ENCODE measurements at regions not wholly inside any gene's neighbourhood (a gene's known extent, or its start where the extent isn't known, plus 50 kb on each side); places are given as distances from the start of the nearest gene placed in this dataset.

DNA sequence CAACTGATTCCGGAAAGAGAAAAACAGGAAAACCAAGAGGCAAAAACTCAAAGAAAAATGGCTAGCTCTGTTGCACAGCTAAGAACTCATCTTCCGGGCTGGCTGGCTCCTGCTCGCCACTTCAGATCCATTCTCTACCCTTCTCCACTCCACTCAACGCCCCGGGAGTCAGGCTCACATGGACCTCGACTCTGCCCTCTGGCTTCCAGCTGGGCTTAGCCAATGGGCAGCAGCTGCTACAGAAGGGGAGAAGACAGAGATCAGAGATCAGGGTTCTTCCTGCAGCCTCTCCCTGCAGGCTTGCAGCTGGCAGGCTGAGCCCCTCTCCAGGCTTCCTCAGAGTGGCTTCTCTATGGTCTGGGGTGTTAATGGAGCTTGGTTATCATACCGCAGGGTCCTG, 187.5 kb downstream of the MED10 start:
- H3K4me1 ChIP-seq (ENCODE audit: insufficient read depth, low read length): no peaks in the 10 kb centered on the region
- H3K79me2 ChIP-seq (ENCODE audit: insufficient read depth, low read length): no peaks in the 10 kb centered on the region
- H3K4me1 Mint-ChIP-seq (ENCODE audit: low read depth, unreplicated experiment): peaks cover 4% of the 10 kb centered on the region
- DNase-seq (ENCODE audit: low read depth) (no peak), FAIRE-seq (no peak)
- H3K27me3 Mint-ChIP-seq (ENCODE audit: low read depth, unreplicated experiment): peaks cover 20% of the 10 kb centered on the region
- no peaks in the 10 kb centered on the region for H4K20me1 ChIP-seq (ENCODE audit: insufficient read depth, low read length)
- no peak overlapping the region for H3K4me2 ChIP-seq (ENCODE audit: low read length)
- H3K4me3 ChIP-seq (ENCODE audit: insufficient read depth, low read depth, low read length): no peak overlapping the region
- no peak overlapping the region for H2AFZ ChIP-seq (ENCODE audit: low read depth, low read length)
- peaks cover 6% of the 10 kb centered on the region for H3K9me3 ChIP-seq (ENCODE audit: insufficient read depth, low read depth, low read length)
- H3K9ac ChIP-seq (ENCODE audit: low read length): no peak overlapping the region
- no peak overlapping the region for H3K27ac Mint-ChIP-seq (ENCODE audit: unreplicated experiment)
- H3K27me3 ChIP-seq (ENCODE audit: insufficient read depth, low read length): no peaks in the 10 kb centered on the region
- no peaks in the 10 kb centered on the region for H3K36me3 Mint-ChIP-seq (ENCODE audit: low read depth, unreplicated experiment)
- peaks cover 2% of the 10 kb centered on the region for H3K9me3 Mint-ChIP-seq (ENCODE audit: unreplicated experiment)
- TF ChIP-seq, protein P1, sequence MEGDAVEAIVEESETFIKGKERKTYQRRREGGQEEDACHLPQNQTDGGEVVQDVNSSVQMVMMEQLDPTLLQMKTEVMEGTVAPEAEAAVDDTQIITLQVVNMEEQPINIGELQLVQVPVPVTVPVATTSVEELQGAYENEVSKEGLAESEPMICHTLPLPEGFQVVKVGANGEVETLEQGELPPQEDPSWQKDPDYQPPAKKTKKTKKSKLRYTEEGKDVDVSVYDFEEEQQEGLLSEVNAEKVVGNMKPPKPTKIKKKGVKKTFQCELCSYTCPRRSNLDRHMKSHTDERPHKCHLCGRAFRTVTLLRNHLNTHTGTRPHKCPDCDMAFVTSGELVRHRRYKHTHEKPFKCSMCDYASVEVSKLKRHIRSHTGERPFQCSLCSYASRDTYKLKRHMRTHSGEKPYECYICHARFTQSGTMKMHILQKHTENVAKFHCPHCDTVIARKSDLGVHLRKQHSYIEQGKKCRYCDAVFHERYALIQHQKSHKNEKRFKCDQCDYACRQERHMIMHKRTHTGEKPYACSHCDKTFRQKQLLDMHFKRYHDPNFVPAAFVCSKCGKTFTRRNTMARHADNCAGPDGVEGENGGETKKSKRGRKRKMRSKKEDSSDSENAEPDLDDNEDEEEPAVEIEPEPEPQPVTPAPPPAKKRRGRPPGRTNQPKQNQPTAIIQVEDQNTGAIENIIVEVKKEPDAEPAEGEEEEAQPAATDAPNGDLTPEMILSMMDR (IDR thresholded peaks at IDR 0.05; ENCODE audit: insufficient read depth, low read depth, low read length): no peak
- TF ChIP-seq EZH2 (IDR thresholded peaks at IDR 0.05; ENCODE audit: insufficient read depth, low read length): no peak
- H3K4me3 Mint-ChIP-seq (ENCODE audit: unreplicated experiment): no peak overlapping the region
- no peaks in the 10 kb centered on the region for H3K36me3 ChIP-seq (ENCODE audit: insufficient read depth, low read length)
- no peak overlapping the region for H3K27ac ChIP-seq (ENCODE audit: low read depth, low read length)

DNA sequence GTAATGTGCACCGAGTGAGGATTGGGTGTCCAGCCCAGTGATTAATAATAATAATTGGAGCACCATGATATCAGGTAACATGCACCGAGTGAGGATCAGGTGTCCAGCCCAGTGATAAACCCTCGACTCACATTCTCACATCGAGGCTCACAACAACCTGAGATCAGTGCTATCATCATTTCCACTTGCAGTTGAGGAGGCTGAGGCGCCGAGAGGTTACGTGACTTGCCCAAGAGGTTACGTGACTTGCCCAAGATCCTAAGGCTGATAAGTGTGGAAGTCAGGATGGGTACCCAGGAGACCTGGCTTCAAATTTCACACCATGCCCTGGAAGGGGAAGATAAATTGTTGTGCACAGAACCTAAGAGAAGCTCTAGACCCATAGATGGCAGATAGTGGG, 189.4 kb downstream of the MED10 start:
- H3K36me3 ChIP-seq (ENCODE audit: insufficient read depth, low read length): no peaks in the 10 kb centered on the region
- H3K79me2 ChIP-seq (ENCODE audit: insufficient read depth, low read length): no peaks in the 10 kb centered on the region
- H4K20me1 ChIP-seq (ENCODE audit: insufficient read depth, low read length): no peaks in the 10 kb centered on the region
- FAIRE-seq (no peak), DNase-seq (ENCODE audit: low read depth) (no peak)
- H3K4me2 ChIP-seq (ENCODE audit: low read length): no peak overlapping the region
- H3K36me3 Mint-ChIP-seq (ENCODE audit: low read depth, unreplicated experiment): no peaks in the 10 kb centered on the region
- no peaks in the 10 kb centered on the region for H3K27me3 ChIP-seq (ENCODE audit: insufficient read depth, low read length)
- H3K4me1 ChIP-seq (ENCODE audit: insufficient read depth, low read length): no peaks in the 10 kb centered on the region
- H3K9me3 ChIP-seq (ENCODE audit: insufficient read depth, low read depth, low read length): peaks cover 11% of the 10 kb centered on the region
- H3K27ac Mint-ChIP-seq (ENCODE audit: unreplicated experiment): no peak overlapping the region
- no peak overlapping the region for H3K4me3 ChIP-seq (ENCODE audit: insufficient read depth, low read depth, low read length)
- H3K9me3 Mint-ChIP-seq (ENCODE audit: unreplicated experiment): peaks cover 2% of the 10 kb centered on the region
- no peak overlapping the region for H3K9ac ChIP-seq (ENCODE audit: low read length)
- H3K4me1 Mint-ChIP-seq (ENCODE audit: low read depth, unreplicated experiment): no peaks in the 10 kb centered on the region
- H2AFZ ChIP-seq (ENCODE audit: low read depth, low read length): no peak overlapping the region
- H3K27ac ChIP-seq (ENCODE audit: low read depth, low read length): no peak overlapping the region
- TF ChIP-seq, protein P1 (IDR thresholded peaks at IDR 0.05; ENCODE audit: insufficient read depth, low read depth, low read length): no peak
- no peak for TF ChIP-seq EZH2 (IDR thresholded peaks at IDR 0.05; ENCODE audit: insufficient read depth, low read length)
- H3K27me3 Mint-ChIP-seq (ENCODE audit: low read depth, unreplicated experiment): peaks cover 20% of the 10 kb centered on the region
- no peak overlapping the region for H3K4me3 Mint-ChIP-seq (ENCODE audit: unreplicated experiment)

DNA sequence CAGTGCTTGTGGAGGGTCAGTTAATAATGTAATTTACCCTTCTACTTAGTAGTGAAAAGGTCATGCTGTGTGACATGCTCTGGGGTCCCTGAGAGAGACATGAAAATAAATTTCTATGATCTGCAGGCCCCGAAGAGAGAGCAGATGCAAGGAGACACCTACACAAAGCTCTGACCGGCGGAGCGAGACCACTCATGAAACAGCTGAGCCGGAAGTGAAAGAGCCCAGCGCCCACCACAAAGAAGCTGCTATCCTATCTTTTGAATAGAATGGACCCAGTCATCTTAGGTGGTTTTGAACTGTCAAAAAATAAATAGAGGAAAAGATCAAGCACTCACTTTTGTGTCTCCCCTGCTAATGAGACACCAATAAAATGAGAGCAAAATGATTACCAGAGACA, 190.0 kb downstream of the MED10 start:
- H3K4me1 ChIP-seq (ENCODE audit: insufficient read depth, low read length): no peaks in the 10 kb centered on the region
- H3K27me3 ChIP-seq (ENCODE audit: insufficient read depth, low read length): no peaks in the 10 kb centered on the region
- H3K4me2 ChIP-seq (ENCODE audit: low read length): no peak overlapping the region
- Mint-ChIP-seq H3K4me3 (ENCODE audit: unreplicated experiment) (no peak overlapping the region), H3K27ac (ENCODE audit: unreplicated experiment) (no peak overlapping the region), H3K36me3 (ENCODE audit: low read depth, unreplicated experiment) (no peaks in the 10 kb centered on the region), H3K27me3 (ENCODE audit: low read depth, unreplicated experiment) (peaks cover 20% of the 10 kb centered on the region), H3K4me1 (ENCODE audit: low read depth, unreplicated experiment) (no peaks in the 10 kb centered on the region), H3K9me3 (ENCODE audit: unreplicated experiment) (peaks cover 2% of the 10 kb centered on the region)
- H3K36me3 ChIP-seq (ENCODE audit: insufficient read depth, low read length): no peaks in the 10 kb centered on the region
- no peaks in the 10 kb centered on the region for H4K20me1 ChIP-seq (ENCODE audit: insufficient read depth, low read length)
- no peak overlapping the region for H3K27ac ChIP-seq (ENCODE audit: low read depth, low read length)
- FAIRE-seq (no peak), DNase-seq (ENCODE audit: low read depth) (no peak)
- H3K9me3 ChIP-seq (ENCODE audit: insufficient read depth, low read depth, low read length): peaks cover 15% of the 10 kb centered on the region
- no peak overlapping the region for H3K9ac ChIP-seq (ENCODE audit: low read length)
- H3K4me3 ChIP-seq (ENCODE audit: insufficient read depth, low read depth, low read length): no peak overlapping the region
- TF ChIP-seq, protein P1 (IDR thresholded peaks at IDR 0.05; ENCODE audit: insufficient read depth, low read depth, low read length): no peak
- no peak for TF ChIP-seq EZH2 (IDR thresholded peaks at IDR 0.05; ENCODE audit: insufficient read depth, low read length)
- no peak overlapping the region for H2AFZ ChIP-seq (ENCODE audit: low read depth, low read length)
- H3K79me2 ChIP-seq (ENCODE audit: insufficient read depth, low read length): no peaks in the 10 kb centered on the region
